Neural cell (in vitro differentiated cells): ENCODE measurements at regions not wholly inside any gene's neighbourhood (a gene's known extent, or its start where the extent isn't known, plus 50 kb on each side); places are given as distances from the start of the nearest gene placed in this dataset.

Experiments used
- H2AFZ ChIP-seq: fragments of 200-600, 300-800 bp; sonication (generic), shearing (Covaris generic); 2 replicates; pipeline ENCODE4 v1.6.0; 2014; ENCODE audit warnings: low read depth, mild to moderate bottlenecking, antibody characterized with exemption, low read length, moderate library complexity
- H3F3A ChIP-seq: fragments of 200-600 bp; shearing (Covaris generic); 2 replicates; pipeline ENCODE4 v1.6.1; 2016; ENCODE audit warnings: mild to moderate bottlenecking, moderate library complexity, mixed read lengths, antibody characterized with exemption, low read length; ENCODE audit not compliant: insufficient read depth, poor library complexity, severe bottlenecking
- H3K27ac ChIP-seq: fragments of 200-600, 300-800 bp; sonication (generic), shearing (Covaris generic); 2 replicates; pipeline ENCODE4 v1.5.1; 2014; ENCODE audit warnings: mild to moderate bottlenecking, low read length, moderate library complexity
- H3K27me3 ChIP-seq: fragments of 300-800, 200-600 bp; sonication (generic), shearing (Covaris generic); 2 replicates; pipeline ENCODE4 v1.6.0; 2014; ENCODE audit warnings: mild to moderate bottlenecking, low read depth, low read length, moderate library complexity; ENCODE audit not compliant: insufficient read depth
- H3K36me3 ChIP-seq: fragments of 300-800, 200-600 bp; sonication (generic), shearing (Covaris generic); 2 replicates; pipeline ENCODE4 v1.5.1; 2014; ENCODE audit warnings: mild to moderate bottlenecking, antibody characterized with exemption, low read length, moderate library complexity; ENCODE audit not compliant: insufficient read depth
- H3K4me2 ChIP-seq: fragments of 300-800, 200-600 bp; sonication (generic), shearing (Covaris generic); 2 replicates; pipeline ENCODE4 v1.6.0; 2014; ENCODE audit warnings: mild to moderate bottlenecking, low read length
- H3K4me3 ChIP-seq: fragments of 300-800, 200-600 bp; sonication (generic), shearing (Covaris generic); 2 replicates; pipeline ENCODE4 v1.5.1; 2014; ENCODE audit warnings: mild to moderate bottlenecking, low read length, moderate library complexity
- H3K79me2 ChIP-seq: fragments of 200-600 bp; shearing (Covaris generic); replicated peaks from 2 replicates; pipeline ENCODE4 v1.6.0; 2014; ENCODE audit warnings: mild to moderate bottlenecking, low read length, moderate library complexity; ENCODE audit not compliant: insufficient read depth
- H3K9ac ChIP-seq: fragments of 300-800, 200-600 bp; sonication (generic), shearing (Covaris generic); 2 replicates; pipeline ENCODE4 v1.6.1; 2016; ENCODE audit warnings: mild to moderate bottlenecking, low read length, mixed read lengths
- H3K9me2 ChIP-seq: fragments of 200-600 bp; shearing (Covaris generic); 2 replicates; pipeline ENCODE4 v1.6.1; 2016; ENCODE audit warnings: mild to moderate bottlenecking, low read length, mixed read lengths; ENCODE audit not compliant: insufficient read depth
- H3K9me3 ChIP-seq: fragments of 200-600, 300-800 bp; sonication (generic), shearing (Covaris generic); 2 replicates; pipeline ENCODE4 v1.6.1; 2016; ENCODE audit warnings: mild to moderate bottlenecking, mixed run types, low read length, moderate library complexity, mixed read lengths
- H4K20me1 ChIP-seq: fragments of 200-600 bp; shearing (Covaris generic); 2 replicates; pipeline ENCODE4 v1.6.1; 2016; ENCODE audit warnings: mild to moderate bottlenecking, mixed run types; ENCODE audit not compliant: insufficient read depth
- CTCF ChIP-seq: fragments of 450-650 bp; IDR thresholded peaks from 2 replicates; pipeline ENCODE4 v1.5.1; 2014; ENCODE audit warnings: antibody characterized with exemption, mild to moderate bottlenecking, moderate library complexity; ENCODE audit not compliant: poor library complexity, severe bottlenecking
- EP300 ChIP-seq: fragments of 450-650 bp; conservative IDR thresholded peaks from 2 replicates; pipeline ENCODE4 v1.6.1; 2014; ENCODE audit warnings: antibody characterized with exemption, mild to moderate bottlenecking, moderate library complexity; ENCODE audit not compliant: poor library complexity, severe bottlenecking
- EZH2 ChIP-seq: fragments of 200-600, 300-800 bp; shearing (Covaris generic), sonication (generic); IDR thresholded peaks from 2 replicates; pipeline ENCODE4 v1.6.1; 2014; ENCODE audit warnings: antibody characterized with exemption, low read length, borderline replicate concordance, mild to moderate bottlenecking; ENCODE audit not compliant: insufficient read depth, poor library complexity, severe bottlenecking
- MXI1 ChIP-seq: fragments of 450-650 bp; conservative IDR thresholded peaks from 2 replicates; pipeline ENCODE4 v1.6.1; 2014; ENCODE audit warnings: antibody characterized with exemption, mild to moderate bottlenecking; ENCODE audit not compliant: poor library complexity, severe bottlenecking
- POLR2AphosphoS5 ChIP-seq: IDR thresholded peaks from 2 replicates; pipeline ENCODE4 v1.6.1; 2012
- RAD21 ChIP-seq: fragments of 450-650 bp; conservative IDR thresholded peaks from 2 replicates; pipeline ENCODE4 v1.6.1; 2014; ENCODE audit warnings: antibody characterized with exemption, mild to moderate bottlenecking, moderate library complexity
- REST ChIP-seq: IDR thresholded peaks from 2 replicates; pipeline ENCODE4 v1.6.1; 2012; ENCODE audit warnings: borderline replicate concordance
- SMC3 ChIP-seq: fragments of 450-650 bp; conservative IDR thresholded peaks from 2 replicates; pipeline ENCODE4 v1.6.1; 2014; ENCODE audit warnings: antibody characterized with exemption, mild to moderate bottlenecking, moderate library complexity; ENCODE audit not compliant: poor library complexity
- TAF1 ChIP-seq: IDR thresholded peaks from 2 replicates; pipeline ENCODE4 v1.6.1; 2012; ENCODE audit warnings: low read depth

DNA sequence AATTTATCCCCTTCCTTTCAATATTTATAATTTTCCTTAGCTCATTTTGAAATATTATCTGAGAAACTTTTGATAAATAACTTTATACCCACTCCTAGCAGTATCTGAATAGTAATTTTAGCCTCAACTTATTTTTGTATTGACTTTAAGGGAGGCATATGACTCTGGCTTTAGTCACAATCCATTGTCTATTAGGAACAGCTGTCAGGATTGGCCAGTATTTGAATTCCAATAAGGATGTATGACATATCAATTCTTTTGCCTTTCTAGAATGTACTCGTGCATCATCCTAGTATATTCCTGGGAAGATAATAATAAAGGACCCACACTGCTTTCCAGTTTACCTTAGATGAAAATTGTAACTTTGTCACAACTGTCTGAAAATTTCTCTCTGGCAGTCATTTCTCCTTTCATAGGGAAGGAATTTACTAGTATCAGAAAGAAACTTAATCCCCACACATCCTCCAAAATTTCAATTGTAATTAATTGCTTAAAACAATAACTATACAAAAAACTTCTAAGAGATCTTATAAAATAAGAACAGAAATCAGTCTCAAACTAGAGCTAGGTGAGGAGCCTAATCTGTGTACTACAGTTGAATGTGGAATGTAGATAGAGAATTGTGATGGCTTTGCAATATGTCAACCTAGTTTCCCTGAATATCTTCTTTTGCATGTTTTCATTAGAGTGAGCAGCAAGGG, 121.0 kb upstream of the EPHA5 start:
- H3K27me3 ChIP-seq: no peaks in the 10 kb centered on the region
- no peak overlapping the region for H3K4me3 ChIP-seq
- no peak overlapping the region for H3K27ac ChIP-seq
- no peak overlapping the region for H3K4me2 ChIP-seq
- H3K9ac ChIP-seq: no peak overlapping the region
- H2AFZ ChIP-seq: no peak overlapping the region
- no peaks in the 10 kb centered on the region for H3K36me3 ChIP-seq
- H3K9me3 ChIP-seq: no peaks in the 10 kb centered on the region
- no peaks in the 10 kb centered on the region for H4K20me1 ChIP-seq
- H3F3A ChIP-seq: no peaks in the 10 kb centered on the region
- no peaks in the 10 kb centered on the region for H3K79me2 ChIP-seq
- H3K9me2 ChIP-seq: no peaks in the 10 kb centered on the region
- TF ChIP-seq REST: no peak
- no peak for TF ChIP-seq EP300
- TF ChIP-seq EZH2: no peak

DNA sequence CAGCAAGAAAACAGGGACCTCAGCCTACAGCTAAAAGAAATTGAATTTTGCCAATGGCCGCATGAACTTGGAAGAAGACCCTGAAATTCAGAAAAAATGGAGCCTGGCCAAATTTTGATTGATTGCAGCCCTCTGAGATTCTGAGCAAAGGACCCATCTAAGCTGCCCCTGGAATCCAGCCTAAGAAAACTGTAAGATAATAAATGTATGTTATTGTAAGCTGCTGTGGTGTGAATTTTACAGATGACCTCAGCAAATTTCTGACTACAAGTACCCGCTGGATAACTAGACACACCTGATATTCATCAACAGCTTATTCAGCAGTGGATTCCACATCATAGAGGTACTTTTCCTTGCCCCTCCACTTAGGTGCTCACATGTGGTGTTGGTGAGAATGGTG, 119.5 kb upstream of the EPHA5 start:
- no peaks in the 10 kb centered on the region for H3K9me3 ChIP-seq
- no peaks in the 10 kb centered on the region for H3K9me2 ChIP-seq
- H3K9ac ChIP-seq: no peak overlapping the region
- no peak overlapping the region for H3K4me3 ChIP-seq
- no peak for TF ChIP-seq TAF1
- no peak for TF ChIP-seq RAD21
- TF ChIP-seq EZH2: no peak
- no peak overlapping the region for H3K27ac ChIP-seq
- no peaks in the 10 kb centered on the region for H3F3A ChIP-seq
- no peaks in the 10 kb centered on the region for H4K20me1 ChIP-seq
- H3K36me3 ChIP-seq: no peaks in the 10 kb centered on the region
- H3K79me2 ChIP-seq: no peaks in the 10 kb centered on the region
- no peaks in the 10 kb centered on the region for H3K27me3 ChIP-seq
- no peak overlapping the region for H2AFZ ChIP-seq
- no peak overlapping the region for H3K4me2 ChIP-seq

GRCh38 chr4:65789341-65789740, 119.1 kb upstream of the EPHA5 start:
- no peak overlapping the region for H3K4me3 ChIP-seq
- H3K27me3 ChIP-seq: no peaks in the 10 kb centered on the region
- H3F3A ChIP-seq: no peaks in the 10 kb centered on the region
- H3K27ac ChIP-seq: no peak overlapping the region
- no peaks in the 10 kb centered on the region for H4K20me1 ChIP-seq
- H3K4me2 ChIP-seq: no peak overlapping the region
- no peaks in the 10 kb centered on the region for H3K9me2 ChIP-seq
- H2AFZ ChIP-seq: no peak overlapping the region
- no peak overlapping the region for H3K9ac ChIP-seq
- no peaks in the 10 kb centered on the region for H3K79me2 ChIP-seq
- H3K36me3 ChIP-seq: no peaks in the 10 kb centered on the region
- TF ChIP-seq EP300: no peak
- TF ChIP-seq TAF1: no peak
- no peaks in the 10 kb centered on the region for H3K9me3 ChIP-seq

- no peak overlapping the region for H2AFZ ChIP-seq
- no peak overlapping the region for H3K27ac ChIP-seq
- no peak for TF ChIP-seq EZH2
- TF ChIP-seq MXI1: no peak
- TF ChIP-seq REST: no peak
- TF ChIP-seq RAD21: no peak
- TF ChIP-seq POLR2AphosphoS5: no peak
- TF ChIP-seq SMC3: no peak
- no peak for TF ChIP-seq TAF1
- TF ChIP-seq CTCF: no peak
- TF ChIP-seq EP300: no peak
- H3K79me2 ChIP-seq: no peaks in the 10 kb centered on the region
- H3K9me2 ChIP-seq: no peaks in the 10 kb centered on the region
- H3K9ac ChIP-seq: no peak overlapping the region
- no peaks in the 10 kb centered on the region for H3K9me3 ChIP-seq
- no peak overlapping the region for H3K4me2 ChIP-seq
- no peaks in the 10 kb centered on the region for H3K27me3 ChIP-seq
- no peaks in the 10 kb centered on the region for H3K36me3 ChIP-seq
- no peak overlapping the region for H3K4me3 ChIP-seq
- H4K20me1 ChIP-seq: no peaks in the 10 kb centered on the region
- no peaks in the 10 kb centered on the region for H3F3A ChIP-seq
Measured at GRCh38 chr4:65777270-65777669, 107.0 kb upstream of the EPHA5 start.
